GM23338 (cell line): ENCODE measurements at regions not wholly inside any gene's neighbourhood (a gene's known extent, or its start where the extent isn't known, plus 50 kb on each side); places are given as distances from the start of the nearest gene placed in this dataset.

ENCODE experiments used
- ATAC-seq: fragments of 200-7000 bp; cut with Tn5 transposase; 3 replicates; pipeline ENCODE4 v1.9.1; 2020
- DNase-seq: peaks from one replicate; pipeline ENCODE4 v3.0.0-alpha.2; 2015; ENCODE audit warnings: low spot score
- H2AFZ ChIP-seq: fragments of 200-600 bp; sonication (generic); 2 replicates; pipeline ENCODE4 v1.8.0; 2016; ENCODE audit warnings: antibody characterized with exemption, mild to moderate bottlenecking, moderate library complexity
- H3F3A ChIP-seq: fragments of 200-600 bp; sonication (generic); replicated peaks from 2 replicates; pipeline ENCODE4 v1.8.0; 2017; ENCODE audit warnings: antibody characterized with exemption, mixed run types, low read depth
- H3K27ac ChIP-seq: fragments of 200-600 bp; sonication (generic); 2 replicates; pipeline ENCODE4 v1.6.1; 2016; ENCODE audit warnings: low read depth
- H3K27me3 ChIP-seq: fragments of 200-600 bp; sonication (generic); 2 replicates; pipeline ENCODE4 v1.8.0; 2016; ENCODE audit warnings: mild to moderate bottlenecking, mixed run types, moderate library complexity; ENCODE audit not compliant: insufficient read depth
- H3K36me3 ChIP-seq: fragments of 200-600 bp; sonication (generic); 2 replicates; pipeline ENCODE4 v1.8.0; 2016; ENCODE audit warnings: mild to moderate bottlenecking; ENCODE audit not compliant: insufficient read depth
- H3K4me1 ChIP-seq: fragments of 200-600 bp; sonication (generic); 2 replicates; pipeline ENCODE4 v1.8.0; 2016; ENCODE audit warnings: mild to moderate bottlenecking, moderate library complexity; ENCODE audit not compliant: insufficient read depth
- H3K4me2 ChIP-seq: fragments of 200-600 bp; sonication (generic); 2 replicates; pipeline ENCODE4 v1.7.1; 2017; ENCODE audit warnings: mixed run types
- H3K4me3 ChIP-seq: fragments of 200-600 bp; sonication (generic); 2 replicates; pipeline ENCODE4 v1.6.1; 2016; ENCODE audit warnings: mixed run types
- H3K79me2 ChIP-seq: fragments of 200-600 bp; sonication (generic); replicated peaks from 2 replicates; pipeline ENCODE4 v1.8.0; 2017; ENCODE audit warnings: mild to moderate bottlenecking; ENCODE audit not compliant: insufficient read depth
- H3K9me2 ChIP-seq: fragments of 200-600 bp; sonication (generic); 2 replicates; pipeline ENCODE4 v1.8.0; 2017; ENCODE audit not compliant: insufficient read depth
- H4K20me1 ChIP-seq: fragments of 200-600 bp; sonication (generic); replicated peaks from 2 replicates; pipeline ENCODE4 v1.8.0; 2017; ENCODE audit warnings: mild to moderate bottlenecking; ENCODE audit not compliant: insufficient read depth
- H3K27ac Mint-ChIP-seq: 2 replicates; pipeline ENCODE4 v1.8.0; 2020; ENCODE audit warnings: inconsistent platforms, mild to moderate bottlenecking, moderate library complexity, mixed read lengths
- H3K27me3 Mint-ChIP-seq: 3 replicates; pipeline ENCODE4 v1.8.0; 2022; ENCODE audit warnings: low read depth, mild to moderate bottlenecking, moderate library complexity, mixed read lengths, inconsistent platforms; ENCODE audit not compliant: insufficient read depth, poor library complexity
- H3K36me3 Mint-ChIP-seq: 3 replicates; pipeline ENCODE4 v1.8.0; 2021; ENCODE audit warnings: low read depth, mild to moderate bottlenecking, inconsistent platforms, moderate library complexity, mixed read lengths
- H3K4me1 Mint-ChIP-seq: 3 replicates; pipeline ENCODE4 v1.8.0; 2020; ENCODE audit warnings: mild to moderate bottlenecking, inconsistent platforms, mixed read lengths
- H3K4me3 Mint-ChIP-seq: 3 replicates; pipeline ENCODE4 v1.8.0; 2021; ENCODE audit warnings: moderate library complexity, mild to moderate bottlenecking, inconsistent platforms, mixed read lengths
- H3K9me3 Mint-ChIP-seq: 3 replicates; pipeline ENCODE4 v1.8.0; 2020; ENCODE audit warnings: moderate library complexity, mild to moderate bottlenecking, inconsistent platforms, mixed read lengths
- CREB1 ChIP-seq: fragments of 250-450 bp; sonication (Bioruptor Pico); IDR thresholded peaks from 2 replicates; pipeline ENCODE4 v1.5.0; 2020; ENCODE audit warnings: low read depth, mild to moderate bottlenecking, moderate library complexity
- CTCF ChIP-seq, 2 experiments: fragments of 200-600 bp in 1 of 2; sonication (generic) in 1 of 2; conservative IDR thresholded peaks; 2 replicates each; pipeline versions ENCODE4 v1.5.1 to v1.6.1; 2016 to 2017; ENCODE audit warnings: antibody characterized with exemption in 2 of 2, low read depth in 2 of 2, mild to moderate bottlenecking in 2 of 2, moderate library complexity in 1 of 2
- EZH2 ChIP-seq: fragments of 200-600 bp; sonication (generic); IDR thresholded peaks from one replicate; pipeline ENCODE4 v1.8.0; 2017; ENCODE audit warnings: antibody characterized with exemption, mild to moderate bottlenecking, low read depth; ENCODE audit not compliant: unreplicated experiment
- EZH2phosphoT487 ChIP-seq: fragments of 200-600 bp; sonication (generic); IDR thresholded peaks from one replicate; pipeline ENCODE4 v1.8.1; 2018; ENCODE audit warnings: antibody characterized with exemption; ENCODE audit not compliant: unreplicated experiment
- JUNB ChIP-seq: IDR thresholded peaks from one replicate; pipeline ENCODE4 v1.6.1; 2016; ENCODE audit warnings: antibody characterized with exemption; ENCODE audit not compliant: unreplicated experiment
- POLR2AphosphoS5 ChIP-seq: IDR thresholded peaks from 2 replicates; pipeline ENCODE4 v1.6.1; 2016; ENCODE audit warnings: antibody characterized with exemption, low read depth
- STAT1 ChIP-seq: IDR thresholded peaks from one replicate; pipeline ENCODE4 v1.6.1; 2016; ENCODE audit warnings: antibody characterized with exemption; ENCODE audit not compliant: unreplicated experiment
- ZNF114 ChIP-seq: fragments of 250-450 bp; sonication (Bioruptor Pico); IDR thresholded peaks from 2 replicates; pipeline ENCODE4 v1.5.0; 2020; ENCODE audit warnings: mild to moderate bottlenecking, moderate library complexity
- ZNF331 ChIP-seq: fragments of 250-450 bp; sonication (Bioruptor Pico); IDR thresholded peaks from 2 replicates; pipeline ENCODE4 v1.5.0; 2020; ENCODE audit warnings: low read depth, mild to moderate bottlenecking, moderate library complexity
- ZNF462 ChIP-seq: fragments of 250-450 bp; sonication (Bioruptor Pico); IDR thresholded peaks from 2 replicates; pipeline ENCODE4 v1.5.0; 2020; ENCODE audit warnings: mild to moderate bottlenecking, moderate library complexity
- TF ChIP-seq, protein P1 (sequence below): IDR thresholded peaks from 2 replicates; pipeline ENCODE4 v1.6.1; 2016; ENCODE audit warnings: antibody characterized with exemption

- TF ChIP-seq EZH2phosphoT487 = no peak
- no peak for TF ChIP-seq JUNB
- no peak for TF ChIP-seq ZNF331 (CRISPR knock-in tag)
- no peak for TF ChIP-seq POLR2AphosphoS5
These were observed 962.3 kb upstream of the NXPH2 start (continued) for GRCh38 chr2:139742216-139743172.

- no peaks in the 10 kb centered on the region for H3K9me2 ChIP-seq
- no peaks in the 10 kb centered on the region for H3F3A ChIP-seq
- no peak overlapping the region for H3K4me2 ChIP-seq
- ATAC-seq (no peak), DNase-seq (no peak)
- peaks cover 9% of the 10 kb centered on the region for H3K4me1 Mint-ChIP-seq
- peaks cover 13% of the 10 kb centered on the region; the same call in 2 of the 3 replicates for H3K36me3 Mint-ChIP-seq
- no peak overlapping the region for H3K27ac ChIP-seq
- no peak overlapping the region for H3K27ac Mint-ChIP-seq
- peaks cover 6% of the 10 kb centered on the region; the same call in 1 of the 2 replicates for H3K4me1 ChIP-seq
- H3K36me3 ChIP-seq = no peaks in the 10 kb centered on the region
- H3K27me3 Mint-ChIP-seq = no peaks in the 10 kb centered on the region
- peaks cover 8% of the 10 kb centered on the region; the same call in 2 of the 3 replicates for H3K9me3 Mint-ChIP-seq
- H3K27me3 ChIP-seq = no peaks in the 10 kb centered on the region
- no peak overlapping the region for H3K4me3 ChIP-seq
- H2AFZ ChIP-seq = no peak overlapping the region
- TF ChIP-seq ZNF114 (CRISPR knock-in tag) (no peak), EZH2phosphoT487 (no peak), STAT1 (no peak), ZNF462 (CRISPR knock-in tag) (no peak), EZH2 (no peak), ZNF331 (CRISPR knock-in tag) (no peak), JUNB (no peak), CREB1 (CRISPR knock-in tag) (no peak), CTCF (conservative IDR thresholded peaks at IDR 0.05; ENCODE audit: low read depth in 2 of 2) (no peak)
- TF ChIP-seq, protein P1, sequence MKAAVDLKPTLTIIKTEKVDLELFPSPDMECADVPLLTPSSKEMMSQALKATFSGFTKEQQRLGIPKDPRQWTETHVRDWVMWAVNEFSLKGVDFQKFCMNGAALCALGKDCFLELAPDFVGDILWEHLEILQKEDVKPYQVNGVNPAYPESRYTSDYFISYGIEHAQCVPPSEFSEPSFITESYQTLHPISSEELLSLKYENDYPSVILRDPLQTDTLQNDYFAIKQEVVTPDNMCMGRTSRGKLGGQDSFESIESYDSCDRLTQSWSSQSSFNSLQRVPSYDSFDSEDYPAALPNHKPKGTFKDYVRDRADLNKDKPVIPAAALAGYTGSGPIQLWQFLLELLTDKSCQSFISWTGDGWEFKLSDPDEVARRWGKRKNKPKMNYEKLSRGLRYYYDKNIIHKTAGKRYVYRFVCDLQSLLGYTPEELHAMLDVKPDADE = no peak
- H4K20me1 ChIP-seq = no peaks in the 10 kb centered on the region
- no peaks in the 10 kb centered on the region for H3K79me2 ChIP-seq
- H3K4me3 Mint-ChIP-seq = no peak overlapping the region
These were observed 957.5 kb upstream of the NXPH2 start for GRCh38 chr2:139737659-139738058.
